ENCODE measurements at regions not wholly inside any gene's neighbourhood (a gene's known extent, or its start where the extent isn't known, plus 50 kb on each side); places are given as distances from the start of the nearest gene placed in this dataset.
A peak's percentile ranks its signal among the peaks of the same experiment; 100 is the strongest.

GRCh38 chr7:32142649-32143048 is 72.4 kb upstream of the PDE1C start (continued):
- TF ChIP-seq NR2C2 (IDR thresholded peaks at IDR 0.05; ENCODE audit: borderline replicate concordance, control insufficient read depth, insufficient read length, low read depth) (no peak), WRNIP1 (IDR thresholded peaks at IDR 0.05; ENCODE audit: borderline replicate concordance, low read depth, low read length) (no peak), NRF1 (conservative IDR thresholded peaks at IDR 0.05; ENCODE audit: low read depth, low read length) (no peak)

GRCh38 chr7:32140210-32140939 is 70.2 kb upstream of the PDE1C start:
- DNase-seq (ENCODE audit: low read depth, low spot score) (no peak), ATAC-seq (no peak), FAIRE-seq (no peak)
- Histone ChIP-seq H3K4me3 (no peak overlapping the region), H2AFZ (ENCODE audit: control insufficient read depth, low read depth, low read length) (no peak overlapping the region), H3K27me3 (replicated peaks in 1 of 2; ENCODE audit: control insufficient read depth in 2 of 2, insufficient read depth in 2 of 2, low read length in 1 of 2) (no peaks in the 10 kb centered on the region), H3K4me1 (ENCODE audit: control insufficient read depth, insufficient read depth, low read length) (no peaks in the 10 kb centered on the region), H3K9me3 (replicated peaks; ENCODE audit: control insufficient read depth, insufficient read depth, low read length) (no peaks in the 10 kb centered on the region), H4K20me1 (ENCODE audit: control insufficient read depth, insufficient read depth) (no peaks in the 10 kb centered on the region), H3K36me3 (ENCODE audit: control insufficient read depth in 2 of 2, insufficient read depth in 2 of 2, low read length in 1 of 2) (no peaks in the 10 kb centered on the region), H3K9ac (ENCODE audit: control insufficient read depth, insufficient read depth, low read length) (no peak overlapping the region), H3K79me2 (ENCODE audit: control insufficient read depth, insufficient read depth, low read length) (no peaks in the 10 kb centered on the region), H3K4me2 (ENCODE audit: control insufficient read depth, insufficient read depth) (no peak overlapping the region), H3K27ac (ENCODE audit: control insufficient read depth, insufficient read depth) (no peak overlapping the region)
- TF ChIP-seq, protein P1, sequence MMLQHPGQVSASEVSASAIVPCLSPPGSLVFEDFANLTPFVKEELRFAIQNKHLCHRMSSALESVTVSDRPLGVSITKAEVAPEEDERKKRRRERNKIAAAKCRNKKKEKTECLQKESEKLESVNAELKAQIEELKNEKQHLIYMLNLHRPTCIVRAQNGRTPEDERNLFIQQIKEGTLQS (IDR thresholded peaks at IDR 0.05; ENCODE audit: borderline replicate concordance, extremely low read depth, low read depth, low read length): no peak
- TF ChIP-seq, protein P2, sequence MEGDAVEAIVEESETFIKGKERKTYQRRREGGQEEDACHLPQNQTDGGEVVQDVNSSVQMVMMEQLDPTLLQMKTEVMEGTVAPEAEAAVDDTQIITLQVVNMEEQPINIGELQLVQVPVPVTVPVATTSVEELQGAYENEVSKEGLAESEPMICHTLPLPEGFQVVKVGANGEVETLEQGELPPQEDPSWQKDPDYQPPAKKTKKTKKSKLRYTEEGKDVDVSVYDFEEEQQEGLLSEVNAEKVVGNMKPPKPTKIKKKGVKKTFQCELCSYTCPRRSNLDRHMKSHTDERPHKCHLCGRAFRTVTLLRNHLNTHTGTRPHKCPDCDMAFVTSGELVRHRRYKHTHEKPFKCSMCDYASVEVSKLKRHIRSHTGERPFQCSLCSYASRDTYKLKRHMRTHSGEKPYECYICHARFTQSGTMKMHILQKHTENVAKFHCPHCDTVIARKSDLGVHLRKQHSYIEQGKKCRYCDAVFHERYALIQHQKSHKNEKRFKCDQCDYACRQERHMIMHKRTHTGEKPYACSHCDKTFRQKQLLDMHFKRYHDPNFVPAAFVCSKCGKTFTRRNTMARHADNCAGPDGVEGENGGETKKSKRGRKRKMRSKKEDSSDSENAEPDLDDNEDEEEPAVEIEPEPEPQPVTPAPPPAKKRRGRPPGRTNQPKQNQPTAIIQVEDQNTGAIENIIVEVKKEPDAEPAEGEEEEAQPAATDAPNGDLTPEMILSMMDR (IDR thresholded peaks at IDR 0.05 in 2 of 3, conservative IDR thresholded peaks at IDR 0.05 in 1 of 3; ENCODE audit: control insufficient read depth in 2 of 3, extremely low read depth in 1 of 3, insufficient read depth in 1 of 3, low read depth in 3 of 3, low read length in 3 of 3): 0 out of 6 replicates have a peak, but pooled peaks of 1 of the 3 experiments have one; percentile 3
- no TSS peak for BruUV-seq (replicated peaks)
- CTCF ChIA-PET: no interaction called here
- SMC1A ChIA-PET (ENCODE audit: uncharacterized antibody, unreplicated experiment): interaction anchor here (0.6 kb wide), 1 partner anchor 68 kb away, joined by 3 read pairs; no protein-coding TSS in a partner anchor
- WGBS (ENCODE audit: insufficient coverage, insufficient replicate concordance, low lambda C conversion rate, missing lambda C conversion rate): 4% methylated on average over 5 of the region's 5 CpGs
- in situ Hi-C loops (cut with MboI): no loop called here
- RAD21 ChIA-PET (ENCODE audit: unreplicated experiment): no interaction called here
- POLR2A ChIA-PET: no interaction called here
- intact Hi-C loops (cut with micrococcal nuclease; ENCODE audit: unreplicated experiment): no loop called here
